ENCODE measurements at regions not wholly inside any gene's neighbourhood (a gene's known extent, or its start where the extent isn't known, plus 50 kb on each side); places are given as distances from the start of the nearest gene placed in this dataset.

- H3K4me3 ChIP-seq (replicated peaks; ENCODE audit: low read depth, low read length) = peak overlapping the region; percentile 85
- no peak for TF ChIP-seq CTCF (IDR thresholded peaks at IDR 0.05; ENCODE audit: low read length, missing control alignments)
- no peak for DNase-seq (ENCODE audit: low read depth)
Measured at GRCh38 chr1:201740670-201741111, 88.3 kb upstream of the IPO9 start.

- H3K4me3 ChIP-seq (replicated peaks; ENCODE audit: low read depth, low read length) = peak overlapping the region; percentile 85
- no peak for DNase-seq (ENCODE audit: low read depth)
- TF ChIP-seq CTCF (IDR thresholded peaks at IDR 0.05; ENCODE audit: low read length, missing control alignments) = no peak
Measured at GRCh38 chr1:201741763-201742342, 87.1 kb upstream of the IPO9 start.

- DNase-seq (ENCODE audit: low read depth) = no peak
- no peak overlapping the region for H3K4me3 ChIP-seq (replicated peaks; ENCODE audit: low read depth, low read length)
- no peak for TF ChIP-seq CTCF (IDR thresholded peaks at IDR 0.05; ENCODE audit: low read length, missing control alignments)
Measured at GRCh38 chr1:201742476-201742875, 86.5 kb upstream of the IPO9 start.

GRCh38 chr1:201742955-201743805 is 85.8 kb upstream of the IPO9 start:
- DNase-seq (ENCODE audit: low read depth) = no peak
- no peak for TF ChIP-seq CTCF (IDR thresholded peaks at IDR 0.05; ENCODE audit: low read length, missing control alignments)
- no peak overlapping the region for H3K4me3 ChIP-seq (replicated peaks; ENCODE audit: low read depth, low read length)

- TF ChIP-seq CTCF (IDR thresholded peaks at IDR 0.05; ENCODE audit: low read length, missing control alignments) = no peak
- H3K4me3 ChIP-seq (replicated peaks; ENCODE audit: low read depth, low read length) = no peak overlapping the region
- DNase-seq (ENCODE audit: low read depth) = peak; percentile 91
Measured at GRCh38 chr1:201745023-201745422, 83.9 kb upstream of the IPO9 start.

- no peak overlapping the region for H3K4me3 ChIP-seq (replicated peaks; ENCODE audit: low read depth, low read length)
- no peak for DNase-seq (ENCODE audit: low read depth)
- TF ChIP-seq CTCF (IDR thresholded peaks at IDR 0.05; ENCODE audit: low read length, missing control alignments) = no peak
Measured at GRCh38 chr1:201746156-201746555, 82.8 kb upstream of the IPO9 start.
